ENCODE measurements at regions not wholly inside any gene's neighbourhood (a gene's known extent, or its start where the extent isn't known, plus 50 kb on each side); places are given as distances from the start of the nearest gene placed in this dataset.

- H3K36me3 ChIP-seq (ENCODE audit: control insufficient read depth in 2 of 2, extremely low read depth in 1 of 2, insufficient read depth in 2 of 2, low read length in 2 of 2) = no peaks in the 10 kb centered on the region
- CTCF ChIA-PET = no interaction called here
- no peaks in the 10 kb centered on the region for H3K9me1 ChIP-seq (replicated peaks; ENCODE audit: control insufficient read depth, extremely low read depth, insufficient read depth, low read length)
- H4K20me1 ChIP-seq (replicated peaks; ENCODE audit: control insufficient read depth, extremely low read depth, insufficient read depth, low read length) = no peaks in the 10 kb centered on the region
- H3K4me2 ChIP-seq (ENCODE audit: insufficient read depth, low read length) = no peak overlapping the region
- no peak overlapping the region for H3K27ac ChIP-seq (ENCODE audit: insufficient read depth, low read depth, low read length)
- H3K9me3 ChIP-seq (replicated peaks; ENCODE audit: control insufficient read depth, insufficient read depth, low read length) = no peaks in the 10 kb centered on the region
- dilution Hi-C loops (cut with MboI; ENCODE audit: extremely low pct_ligation_motif_present, low sequenced_read_pairs) (no loop called here), intact Hi-C loops (cut with micrococcal nuclease) (no loop called here)
- POLR2A ChIA-PET = no interaction called here
- DNase-seq (ENCODE audit: low read depth, low spot score) (no peak), FAIRE-seq (no peak)
- no peak overlapping the region for H3K9ac ChIP-seq (replicated peaks; ENCODE audit: extremely low read depth, insufficient read depth, low read length)
- H3K4me3 ChIP-seq (replicated peaks in 1 of 3; ENCODE audit: insufficient read depth in 1 of 3, low read depth in 1 of 3, low read length in 3 of 3) = no peak overlapping the region
- no peaks in the 10 kb centered on the region for H3K4me1 ChIP-seq (ENCODE audit: control insufficient read depth, extremely low read depth, insufficient read depth, low read length)
- H3K27me3 ChIP-seq (ENCODE audit: control insufficient read depth in 2 of 2, insufficient read depth in 2 of 2, low read length in 2 of 2) = peaks cover 8 to 12% of the 10 kb centered on the region in 2 experiments
- TF ChIP-seq FOS (IDR thresholded peaks at IDR 0.05; ENCODE audit: borderline replicate concordance, insufficient read depth, low read length) (no peak), JUN (IDR thresholded peaks at IDR 0.05; ENCODE audit: borderline replicate concordance, insufficient read depth, insufficient read length, low read depth) (no peak), POLR2AphosphoS5 (IDR thresholded peaks at IDR 0.05; ENCODE audit: insufficient read depth, low read depth, low read length) (no peak), POLR2A (IDR thresholded peaks at IDR 0.05; ENCODE audit: low read depth, low read length) (no peak), GATA2 (IDR thresholded peaks at IDR 0.05; ENCODE audit: insufficient read depth, insufficient read length, low read depth, low read length) (no peak)
- TF ChIP-seq, protein P1, sequence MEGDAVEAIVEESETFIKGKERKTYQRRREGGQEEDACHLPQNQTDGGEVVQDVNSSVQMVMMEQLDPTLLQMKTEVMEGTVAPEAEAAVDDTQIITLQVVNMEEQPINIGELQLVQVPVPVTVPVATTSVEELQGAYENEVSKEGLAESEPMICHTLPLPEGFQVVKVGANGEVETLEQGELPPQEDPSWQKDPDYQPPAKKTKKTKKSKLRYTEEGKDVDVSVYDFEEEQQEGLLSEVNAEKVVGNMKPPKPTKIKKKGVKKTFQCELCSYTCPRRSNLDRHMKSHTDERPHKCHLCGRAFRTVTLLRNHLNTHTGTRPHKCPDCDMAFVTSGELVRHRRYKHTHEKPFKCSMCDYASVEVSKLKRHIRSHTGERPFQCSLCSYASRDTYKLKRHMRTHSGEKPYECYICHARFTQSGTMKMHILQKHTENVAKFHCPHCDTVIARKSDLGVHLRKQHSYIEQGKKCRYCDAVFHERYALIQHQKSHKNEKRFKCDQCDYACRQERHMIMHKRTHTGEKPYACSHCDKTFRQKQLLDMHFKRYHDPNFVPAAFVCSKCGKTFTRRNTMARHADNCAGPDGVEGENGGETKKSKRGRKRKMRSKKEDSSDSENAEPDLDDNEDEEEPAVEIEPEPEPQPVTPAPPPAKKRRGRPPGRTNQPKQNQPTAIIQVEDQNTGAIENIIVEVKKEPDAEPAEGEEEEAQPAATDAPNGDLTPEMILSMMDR (IDR thresholded peaks at IDR 0.05; ENCODE audit: extremely low read depth in 1 of 2, insufficient read depth in 1 of 2, low read depth in 1 of 2, low read length in 2 of 2) = no peak
- TF ChIP-seq, protein P2, sequence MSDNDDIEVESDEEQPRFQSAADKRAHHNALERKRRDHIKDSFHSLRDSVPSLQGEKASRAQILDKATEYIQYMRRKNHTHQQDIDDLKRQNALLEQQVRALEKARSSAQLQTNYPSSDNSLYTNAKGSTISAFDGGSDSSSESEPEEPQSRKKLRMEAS (IDR thresholded peaks at IDR 0.05; ENCODE audit: insufficient read depth, insufficient read length) = no peak
- H2AFZ ChIP-seq (ENCODE audit: low read depth, low read length) = no peak overlapping the region
- BruUV-seq (replicated peaks) = no TSS peak
- no peaks in the 10 kb centered on the region for H3K79me2 ChIP-seq (ENCODE audit: control insufficient read depth, insufficient read depth, low read length)
Observed at GRCh38 chr10:3491571-3491970, 293.4 kb downstream of the KLF6 start.
